VCaP (cell line): ENCODE measurements at regions not wholly inside any gene's neighbourhood (a gene's known extent, or its start where the extent isn't known, plus 50 kb on each side); places are given as distances from the start of the nearest gene placed in this dataset.

Source experiments
- H3K27ac ChIP-seq: fragments of 450-650 bp; 2 replicates; pipeline ENCODE4 v1.5.1; 2017
- TF ChIP-seq, protein P1 (sequence below): fragments of 450-650 bp; conservative IDR thresholded peaks from 2 replicates; pipeline ENCODE4 v1.5.1; 2017; ENCODE audit warnings: mild to moderate bottlenecking, moderate library complexity

DNA sequence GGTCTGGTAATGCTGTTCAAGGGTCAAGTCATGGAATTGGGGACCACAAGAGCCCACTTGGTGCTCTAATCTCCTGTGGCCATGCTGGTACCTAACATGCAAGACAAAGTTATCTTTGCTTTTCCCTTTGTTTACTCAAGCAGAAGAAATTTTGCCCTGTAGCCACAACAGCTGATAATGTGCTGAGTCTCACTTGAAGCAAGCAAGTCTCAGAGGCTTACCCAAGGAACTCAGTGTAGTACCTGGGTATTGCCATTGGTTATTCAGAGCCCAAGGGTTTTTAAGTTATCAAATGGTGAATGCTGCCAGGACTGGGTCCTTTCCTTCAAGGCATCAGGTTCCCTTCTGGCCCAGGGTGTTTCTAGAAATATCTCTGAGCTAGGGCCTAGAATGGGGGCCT is 198.9 kb upstream of the RNPC3 start:
- no peak overlapping the region for H3K27ac ChIP-seq
- TF ChIP-seq, protein P1, sequence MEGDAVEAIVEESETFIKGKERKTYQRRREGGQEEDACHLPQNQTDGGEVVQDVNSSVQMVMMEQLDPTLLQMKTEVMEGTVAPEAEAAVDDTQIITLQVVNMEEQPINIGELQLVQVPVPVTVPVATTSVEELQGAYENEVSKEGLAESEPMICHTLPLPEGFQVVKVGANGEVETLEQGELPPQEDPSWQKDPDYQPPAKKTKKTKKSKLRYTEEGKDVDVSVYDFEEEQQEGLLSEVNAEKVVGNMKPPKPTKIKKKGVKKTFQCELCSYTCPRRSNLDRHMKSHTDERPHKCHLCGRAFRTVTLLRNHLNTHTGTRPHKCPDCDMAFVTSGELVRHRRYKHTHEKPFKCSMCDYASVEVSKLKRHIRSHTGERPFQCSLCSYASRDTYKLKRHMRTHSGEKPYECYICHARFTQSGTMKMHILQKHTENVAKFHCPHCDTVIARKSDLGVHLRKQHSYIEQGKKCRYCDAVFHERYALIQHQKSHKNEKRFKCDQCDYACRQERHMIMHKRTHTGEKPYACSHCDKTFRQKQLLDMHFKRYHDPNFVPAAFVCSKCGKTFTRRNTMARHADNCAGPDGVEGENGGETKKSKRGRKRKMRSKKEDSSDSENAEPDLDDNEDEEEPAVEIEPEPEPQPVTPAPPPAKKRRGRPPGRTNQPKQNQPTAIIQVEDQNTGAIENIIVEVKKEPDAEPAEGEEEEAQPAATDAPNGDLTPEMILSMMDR = no peak

DNA sequence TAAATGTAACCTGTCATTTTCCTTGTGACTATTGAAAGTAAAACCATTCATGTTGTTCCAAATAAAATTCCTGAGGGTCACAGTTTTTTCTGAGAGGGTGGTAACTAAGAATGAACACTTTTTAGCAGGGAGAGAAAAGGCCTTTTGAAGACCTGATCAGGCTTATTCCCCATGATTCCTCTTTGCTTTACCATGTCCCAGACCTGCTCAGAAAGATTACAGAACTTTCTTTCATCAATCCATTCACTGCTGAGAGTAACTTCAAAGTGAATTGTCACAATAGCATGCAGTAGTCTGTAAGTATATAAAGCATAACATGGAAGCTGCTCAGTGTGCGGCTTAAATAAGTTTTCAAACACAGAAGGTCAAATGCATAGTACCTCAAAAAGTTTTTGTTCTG is 201.5 kb upstream of the COL11A1 start:
- no peak overlapping the region for H3K27ac ChIP-seq
- TF ChIP-seq, protein P1 = no peak

DNA sequence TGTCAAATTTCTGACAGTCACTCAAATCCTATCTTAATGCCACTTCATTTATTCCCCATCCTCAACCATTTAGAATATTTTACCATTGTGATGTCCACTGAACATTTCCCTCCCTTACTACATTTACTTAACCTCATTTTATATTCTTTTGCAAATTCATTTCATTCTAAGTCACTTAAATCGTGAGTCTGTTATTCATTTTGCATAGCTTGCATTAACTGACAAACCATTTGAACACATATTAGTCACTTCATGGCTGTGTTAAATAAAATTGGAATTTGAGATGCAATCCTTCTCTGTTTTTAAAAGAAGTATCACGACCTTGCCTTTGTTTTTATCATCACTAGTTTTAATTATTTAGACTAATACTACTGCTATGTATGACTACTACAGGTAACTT is 199.4 kb upstream of the COL11A1 start:
- TF ChIP-seq, protein P1 = no peak
- H3K27ac ChIP-seq = no peak overlapping the region

- no peak overlapping the region for H3K27ac ChIP-seq
- TF ChIP-seq, protein P1 = no peak
Measured at GRCh38 chr1:103283841-103284669, 175.7 kb upstream of the COL11A1 start.

- H3K27ac ChIP-seq = no peak overlapping the region
- TF ChIP-seq, protein P1 = no peak
Measured at GRCh38 chr1:103283371-103283770, 175.0 kb upstream of the COL11A1 start.

DNA sequence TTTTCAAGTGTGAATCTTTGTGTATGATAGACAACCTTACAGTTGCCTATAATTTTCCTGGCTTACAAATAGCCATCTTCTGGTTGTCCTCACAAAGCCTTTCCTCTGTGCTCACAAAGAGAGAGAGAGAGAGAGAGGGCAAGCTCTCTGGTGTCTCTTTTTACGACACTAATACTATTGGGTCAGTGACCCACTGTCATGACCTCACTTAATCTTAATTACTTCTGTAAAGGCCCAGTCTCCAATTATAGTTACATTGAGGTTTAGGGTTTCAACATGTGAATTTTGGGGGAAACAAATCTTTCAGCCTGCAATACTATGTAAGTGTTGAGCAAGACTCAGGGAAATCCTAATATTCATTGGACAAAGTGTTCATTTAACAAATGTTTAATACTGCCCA is 167.4 kb upstream of the COL11A1 start:
- H3K27ac ChIP-seq = no peak overlapping the region
- TF ChIP-seq, protein P1 = no peak

DNA sequence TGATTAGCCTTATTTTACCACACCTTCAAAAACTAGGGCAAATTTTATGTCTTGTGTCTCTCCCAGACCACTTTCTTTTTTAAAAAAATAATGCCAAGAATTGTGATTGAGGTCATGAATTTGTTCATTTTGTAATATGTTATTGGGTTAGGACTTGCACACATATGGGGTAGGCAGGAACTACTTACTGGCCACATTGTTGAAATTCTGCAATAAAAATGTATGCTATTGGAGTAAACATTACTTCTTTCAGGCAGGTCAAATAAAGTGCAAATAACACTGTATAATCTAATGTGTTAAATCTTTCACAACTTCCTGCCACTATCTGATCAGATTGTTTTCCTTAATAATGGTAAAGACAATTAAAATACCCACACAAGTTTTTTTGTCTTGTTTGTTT is 166.6 kb upstream of the COL11A1 start:
- TF ChIP-seq, protein P1 = no peak
- H3K27ac ChIP-seq = no peak overlapping the region
